ENCODE measurements at regions not wholly inside any gene's neighbourhood (a gene's known extent, or its start where the extent isn't known, plus 50 kb on each side); places are given as distances from the start of the nearest gene placed in this dataset.

GRCh38 chr1:58874342-58874741 lies 90.5 kb upstream of the JUN start:
- no peak for DNase-seq
- Histone ChIP-seq H3K4me3 (replicated peaks in 1 of 3) (no peak overlapping the region), H3K9me3 (no peaks in the 10 kb centered on the region), H3K27me3 (no peaks in the 10 kb centered on the region), H3K36me3 (no peaks in the 10 kb centered on the region), H3K27ac (peak overlapping the region in 2 of 3 donors; percentile 27 to 43), H3K4me1 (peaks cover 11 to 16% of the 10 kb centered on the region in 2 donors)
- intact Hi-C loops (cut with DNase I), result no loop called here
- TF ChIP-seq CTCF (IDR thresholded peaks at IDR 0.05) (no peak), POLR2A (IDR thresholded peaks at IDR 0.05) (no peak)

- no peaks in the 10 kb centered on the region for H3K9me3 ChIP-seq
- H3K27ac ChIP-seq, result peak overlapping the region in 2 of 3 donors; percentile 27 to 43
- 52 to 64% methylated on average over 12 of the region's 12 CpGs for WGBS, 2 donors
- DNase-seq, result peak in 1 of 2 donors; percentile 15
- no peak overlapping the region for H3K4me3 ChIP-seq (replicated peaks in 1 of 3)
- intact Hi-C loops (cut with DNase I), result no loop called here
- no peaks in the 10 kb centered on the region for H3K27me3 ChIP-seq
- no peaks in the 10 kb centered on the region for H3K36me3 ChIP-seq
- peaks cover 11 to 15% of the 10 kb centered on the region in 2 donors for H3K4me1 ChIP-seq
- no peak for TF ChIP-seq CTCF (IDR thresholded peaks at IDR 0.05)
- no peak for TF ChIP-seq POLR2A (IDR thresholded peaks at IDR 0.05)
Measured at GRCh38 chr1:58874757-58875755, 91.2 kb upstream of the JUN start.

GRCh38 chr1:58879464-58879863 lies 95.6 kb upstream of the JUN start:
- no peaks in the 10 kb centered on the region for H3K36me3 ChIP-seq
- no peak for DNase-seq
- no peak overlapping the region for H3K27ac ChIP-seq
- no peak overlapping the region for H3K4me3 ChIP-seq (replicated peaks in 1 of 3)
- TF ChIP-seq POLR2A (IDR thresholded peaks at IDR 0.05), result no peak
- no peak for TF ChIP-seq CTCF (IDR thresholded peaks at IDR 0.05)
- no peaks in the 10 kb centered on the region for H3K27me3 ChIP-seq
- WGBS, 2 donors, result 91 to 97% methylated on average over 2 of the region's 2 CpGs
- intact Hi-C loops (cut with DNase I), result no loop called here
- peaks cover 4 to 24% of the 10 kb centered on the region in 2 donors for H3K4me1 ChIP-seq
- no peaks in the 10 kb centered on the region for H3K9me3 ChIP-seq

- 96 to 100% methylated on average over 2 of the region's 2 CpGs for WGBS, 2 donors
- no peaks in the 10 kb centered on the region for H3K9me3 ChIP-seq
- peaks cover 0 to 24% of the 10 kb centered on the region in 2 donors for H3K4me1 ChIP-seq
- H3K4me3 ChIP-seq (replicated peaks in 1 of 3), result no peak overlapping the region
- no peak for DNase-seq
- no peaks in the 10 kb centered on the region for H3K36me3 ChIP-seq
- no peaks in the 10 kb centered on the region for H3K27me3 ChIP-seq
- H3K27ac ChIP-seq, result no peak overlapping the region
- intact Hi-C loops (cut with DNase I), result no loop called here
- no peak for TF ChIP-seq CTCF (IDR thresholded peaks at IDR 0.05)
- TF ChIP-seq POLR2A (IDR thresholded peaks at IDR 0.05), result no peak
Measured at GRCh38 chr1:58880592-58880991, 96.7 kb upstream of the JUN start.

- TF ChIP-seq CTCF (IDR thresholded peaks at IDR 0.05) (no peak), POLR2A (IDR thresholded peaks at IDR 0.05) (no peak)
- H3K4me1 ChIP-seq, result peaks cover 0 to 25% of the 10 kb centered on the region in 2 donors
- no peaks in the 10 kb centered on the region for H3K36me3 ChIP-seq
- DNase-seq, result no peak
- no peak overlapping the region for H3K4me3 ChIP-seq (replicated peaks in 1 of 3)
- H3K27ac ChIP-seq, result no peak overlapping the region
- no peaks in the 10 kb centered on the region for H3K27me3 ChIP-seq
- 63 to 77% methylated on average over 3 of the region's 3 CpGs for WGBS, 2 donors
- no peaks in the 10 kb centered on the region for H3K9me3 ChIP-seq
- intact Hi-C loops (cut with DNase I), result no loop called here
Measured at GRCh38 chr1:58881471-58881994, 97.7 kb upstream of the JUN start.

Measured in thyroid gland (tissue), 4 donors.